NK-92 treated with Interleukin-12 subunit alpha and Interleukin-12 subunit beta, amount 100 ng/mL, for 24 hours (cell line): ENCODE measurements at regions not wholly inside any gene's neighbourhood (a gene's known extent, or its start where the extent isn't known, plus 50 kb on each side); places are given as distances from the start of the nearest gene placed in this dataset.
"Not testable (repeated sequence)": the region's sequence is repeated elsewhere in the genome, so short reads cannot be mapped to it uniquely, and the experiment has no call there.

Experiments used
- DNase-seq: peaks from one replicate; lab custom pipeline; 2025; lab: John Stamatoyannopoulos, UW

DNA sequence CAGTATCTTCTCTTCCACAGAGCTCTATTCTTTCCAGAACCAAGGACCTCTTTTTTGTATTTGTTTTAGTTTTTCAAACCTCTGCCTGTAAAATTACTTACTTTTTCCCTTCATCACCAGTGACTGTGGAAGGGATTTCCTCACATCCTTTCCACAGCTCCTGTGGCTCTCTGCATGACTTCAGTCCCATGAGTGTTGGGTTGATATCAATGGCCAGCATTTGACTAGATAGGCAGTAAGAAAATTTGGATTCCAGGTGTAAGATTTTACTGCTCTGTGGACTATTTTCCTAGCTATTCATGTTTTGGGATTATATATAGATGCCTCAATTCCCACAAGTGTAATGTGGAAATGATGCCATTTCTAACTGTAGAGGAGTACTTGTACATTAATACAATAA is 171.5 kb upstream of the PTBP2 start:
- DNase-seq: no peak

DNA sequence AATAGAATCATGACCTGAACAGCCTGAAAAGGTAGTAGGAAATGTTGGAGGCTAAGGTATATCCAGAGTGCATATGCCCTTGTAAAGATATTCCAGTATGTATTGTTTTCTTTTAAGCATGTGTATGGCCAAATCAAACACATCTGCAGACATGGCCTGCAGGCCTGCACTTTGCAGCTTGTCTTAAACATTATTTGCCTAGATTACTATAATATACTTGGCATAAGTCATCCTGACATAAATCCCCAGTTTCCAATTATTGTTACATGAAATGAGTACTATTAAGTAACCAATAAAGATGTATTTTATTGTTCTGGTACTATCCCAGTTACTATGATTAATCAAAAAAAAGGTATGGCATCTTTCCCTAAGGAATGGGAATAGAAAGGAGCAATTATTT is 169.1 kb upstream of the PTBP2 start:
- DNase-seq: no peak

DNA sequence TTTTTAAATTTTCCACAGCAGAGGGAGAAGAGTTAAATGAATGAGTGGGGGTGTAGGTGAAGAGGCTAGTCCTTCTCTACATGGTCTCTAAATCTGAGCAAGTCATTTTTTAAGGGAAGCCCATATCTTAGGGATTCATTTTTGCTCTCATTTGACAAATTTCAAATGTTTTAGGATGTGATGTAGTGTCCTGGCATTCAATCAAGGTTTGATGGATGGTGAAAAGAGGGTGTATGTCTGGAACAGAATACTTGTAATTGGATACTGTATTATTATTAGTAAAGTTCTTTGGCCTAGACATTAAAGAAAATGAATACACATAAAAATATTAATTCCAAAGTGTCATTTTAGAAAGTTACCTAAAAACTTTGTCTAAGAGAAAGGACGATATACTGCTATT is 167.8 kb upstream of the PTBP2 start:
- DNase-seq: no peak

DNA sequence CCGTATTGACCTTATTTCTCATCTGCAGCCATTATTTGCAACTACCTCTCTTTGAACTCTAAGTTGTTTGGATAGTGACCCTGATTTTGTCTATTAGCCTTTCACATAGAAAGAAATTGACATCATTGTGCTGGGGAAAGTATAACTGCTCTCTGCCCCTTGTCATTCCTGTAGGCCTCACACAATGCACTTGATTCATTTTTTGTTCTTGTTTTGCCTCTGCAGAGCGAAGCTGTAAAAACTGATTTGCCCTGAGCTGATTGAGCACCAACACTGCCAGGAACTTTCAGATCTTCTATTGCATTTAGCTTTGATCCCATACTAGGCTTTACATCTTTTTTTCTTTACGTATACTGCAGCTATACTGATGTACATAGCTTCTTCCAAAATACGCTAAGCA is 167.2 kb upstream of the PTBP2 start:
- no peak for DNase-seq

DNA sequence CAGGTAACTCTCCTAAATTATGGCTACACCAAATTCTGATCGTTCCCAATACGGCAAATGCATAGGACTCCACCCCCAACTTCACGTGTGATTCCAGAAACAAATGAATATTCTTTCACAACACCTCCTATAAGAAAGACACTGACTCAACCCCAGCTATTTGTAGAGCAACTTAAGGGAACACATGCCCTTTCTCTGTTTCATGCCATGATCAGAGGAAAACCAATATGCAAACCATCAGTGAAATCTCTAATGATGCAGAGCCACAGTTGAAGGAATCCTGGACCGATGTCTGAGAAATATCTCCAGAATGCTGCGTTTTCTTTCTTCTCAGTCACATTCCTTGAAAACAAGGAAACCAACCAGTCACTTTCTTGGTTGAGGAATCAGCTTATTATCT is 164.2 kb upstream of the PTBP2 start:
- DNase-seq: no peak

DNA sequence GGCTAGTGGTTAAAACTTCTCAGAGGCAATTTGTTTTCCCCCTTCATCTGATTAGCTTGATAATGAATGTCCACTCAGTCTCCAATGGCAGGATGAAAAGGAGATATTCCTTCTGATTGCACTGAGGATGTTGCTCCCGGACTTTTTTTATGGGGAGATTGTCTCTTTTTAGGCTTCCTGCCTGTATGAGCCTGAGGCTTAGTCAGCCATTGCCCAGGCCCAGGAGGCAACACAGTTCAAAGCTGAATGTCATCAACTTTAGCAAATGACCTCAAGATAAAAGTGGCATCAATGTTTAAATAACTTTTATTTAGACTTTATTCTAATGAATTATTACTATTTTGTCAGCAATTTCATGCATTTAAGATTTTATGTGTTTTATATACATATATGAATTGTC is 162.9 kb upstream of the PTBP2 start:
- no peak for DNase-seq

DNA sequence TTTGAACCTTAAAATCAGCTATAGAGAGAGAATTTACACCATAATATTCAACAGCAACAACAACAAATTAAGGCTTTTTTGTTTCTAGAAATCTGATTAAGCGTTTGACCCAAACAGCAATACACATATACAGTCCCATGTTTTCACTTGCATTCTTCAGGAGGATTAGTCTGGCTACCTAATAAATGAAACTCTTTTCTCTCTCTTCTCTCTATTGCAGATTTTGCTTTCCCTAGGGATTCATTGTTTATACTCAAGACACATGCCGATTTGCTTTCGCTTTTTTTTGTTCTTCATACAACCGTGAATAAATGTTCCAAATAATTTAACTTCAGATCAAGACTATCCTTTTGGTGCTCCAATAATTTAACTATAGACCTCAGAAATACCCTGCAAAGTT is 162.4 kb upstream of the PTBP2 start:
- DNase-seq: no peak

DNA sequence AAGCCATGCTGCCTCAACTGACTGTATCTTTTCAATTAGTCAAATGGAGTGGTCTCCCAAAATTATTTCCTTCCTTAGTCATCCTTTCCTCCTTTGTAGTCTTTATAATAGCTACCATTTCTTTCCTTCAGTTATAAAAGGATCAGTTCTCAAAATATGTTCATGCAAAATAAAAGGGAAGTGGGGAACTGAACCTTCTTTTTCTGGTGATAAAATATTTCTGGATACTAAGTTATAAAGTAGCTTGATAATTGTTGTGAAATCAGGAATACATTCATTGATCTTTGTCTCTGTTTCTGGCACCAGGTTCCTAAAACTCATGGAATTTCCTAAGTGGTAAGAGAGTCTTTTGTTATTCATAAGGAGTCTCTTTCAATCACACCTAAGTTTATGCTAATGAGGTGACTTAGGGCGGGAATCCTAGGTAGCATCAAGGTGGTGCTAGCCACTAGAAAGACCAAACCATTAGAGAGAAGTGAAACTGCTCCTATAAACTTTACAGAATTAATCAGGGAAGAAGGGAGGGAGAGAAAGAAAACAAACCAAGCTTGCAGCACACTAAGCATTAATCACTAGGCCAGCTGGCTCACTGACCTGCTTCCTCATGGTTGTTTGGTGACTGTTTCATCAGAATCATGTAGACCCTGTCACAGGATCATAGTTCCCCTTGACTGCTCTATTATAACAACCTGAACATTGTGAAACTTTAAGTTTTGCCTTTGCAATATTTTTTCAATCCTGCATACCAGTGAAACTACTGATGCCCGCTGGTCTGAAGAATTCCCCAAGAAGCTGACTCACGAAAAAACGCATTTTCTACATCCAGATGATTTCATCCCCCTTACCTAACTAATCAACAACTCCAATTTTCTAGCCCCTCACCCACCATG is 161.6 kb upstream of the PTBP2 start:
- no peak for DNase-seq

DNA sequence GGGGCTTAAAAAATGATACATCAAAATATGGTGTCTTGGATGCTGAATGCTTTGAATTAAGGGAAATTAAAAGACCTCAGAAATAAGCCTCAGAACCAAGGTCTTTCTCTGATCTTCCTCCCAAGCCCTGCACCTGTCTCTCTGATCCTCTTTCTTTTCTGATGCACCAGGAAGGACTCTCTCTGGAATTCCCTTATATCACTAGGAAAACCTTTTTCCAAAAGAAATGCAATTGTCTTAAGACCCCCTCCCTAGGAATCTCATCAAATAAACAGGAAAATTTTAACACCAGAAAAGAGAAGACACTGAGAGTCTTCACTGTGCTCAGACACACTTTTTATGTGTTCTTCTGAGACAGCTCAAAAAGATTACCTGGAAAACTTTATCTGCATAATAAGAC is 159.5 kb upstream of the PTBP2 start:
- no peak for DNase-seq

DNA sequence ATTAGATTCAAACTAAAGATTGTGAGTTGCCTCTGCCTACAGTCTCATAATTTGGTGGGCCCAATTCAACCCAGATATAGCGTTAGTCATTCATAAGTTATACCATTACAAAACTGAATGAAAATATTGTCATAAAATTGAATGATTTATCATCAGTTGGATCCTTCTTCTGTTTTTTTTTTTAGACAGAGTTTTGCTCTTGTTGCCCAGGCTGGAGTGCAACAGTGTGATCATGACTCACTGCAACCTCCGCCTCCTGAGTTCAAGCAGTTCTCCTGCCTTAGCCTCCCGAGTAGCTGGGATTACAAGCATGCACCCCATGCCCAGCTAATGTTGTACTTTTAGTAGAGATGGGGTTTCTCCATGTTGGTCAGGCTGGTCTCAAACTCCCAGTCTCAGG is 157.2 kb upstream of the PTBP2 start:
- not testable (repeated sequence) for DNase-seq

DNA sequence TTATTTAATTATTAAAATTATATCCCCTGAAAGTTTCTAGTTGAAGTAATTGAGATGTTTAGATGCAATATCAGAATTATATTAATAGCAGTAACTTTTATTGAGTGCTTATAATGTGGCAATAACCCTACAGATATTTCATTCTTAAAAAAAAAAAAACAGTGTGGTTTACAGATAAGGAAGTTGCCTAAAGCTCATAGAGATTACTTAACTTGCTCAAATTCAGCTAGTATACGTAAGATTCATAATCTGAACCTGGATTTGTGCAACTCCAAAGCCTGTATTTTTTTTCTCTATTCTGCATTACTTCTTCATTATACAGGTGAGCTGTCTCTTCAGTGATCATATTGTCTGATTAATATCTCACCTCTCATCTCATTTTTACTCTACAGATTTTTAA is 156.0 kb upstream of the PTBP2 start:
- no peak for DNase-seq

DNA sequence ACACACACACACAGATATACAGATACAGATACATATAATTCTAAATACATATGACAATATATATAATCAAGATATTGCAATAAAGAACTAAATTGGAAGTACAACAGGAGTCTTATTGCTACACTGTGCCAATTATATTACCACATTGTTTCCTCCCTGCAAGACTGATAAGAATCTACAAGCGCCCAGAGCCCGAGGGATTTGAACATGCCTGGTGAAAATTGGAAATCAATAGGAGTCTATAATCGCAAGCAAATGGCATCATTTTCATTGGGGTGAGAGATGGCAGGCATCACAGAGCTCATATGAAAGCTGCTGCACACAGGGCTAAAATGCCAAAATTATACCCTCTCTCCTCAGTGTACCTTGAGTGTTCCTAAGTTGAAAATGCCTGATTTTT is 152.9 kb upstream of the PTBP2 start:
- no peak for DNase-seq

DNA sequence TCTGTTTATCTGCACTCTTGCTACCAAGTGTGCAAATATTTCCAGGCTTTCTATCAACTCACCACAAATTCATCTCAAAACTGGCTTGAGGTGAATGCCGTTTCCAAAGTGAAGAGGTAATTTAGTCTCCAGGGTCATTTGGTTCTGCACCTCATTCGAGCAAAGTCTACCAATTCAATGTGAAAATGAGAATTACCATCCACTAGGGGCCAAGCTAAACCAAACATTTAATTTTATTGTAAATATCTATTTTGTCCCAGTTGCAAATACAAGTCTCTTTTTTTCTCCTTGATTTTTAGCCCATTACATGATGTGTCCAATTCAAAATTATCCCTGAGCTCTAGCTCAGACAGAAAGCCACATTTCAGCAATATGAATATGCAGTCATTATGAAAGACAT is 152.3 kb upstream of the PTBP2 start:
- no peak for DNase-seq

DNA sequence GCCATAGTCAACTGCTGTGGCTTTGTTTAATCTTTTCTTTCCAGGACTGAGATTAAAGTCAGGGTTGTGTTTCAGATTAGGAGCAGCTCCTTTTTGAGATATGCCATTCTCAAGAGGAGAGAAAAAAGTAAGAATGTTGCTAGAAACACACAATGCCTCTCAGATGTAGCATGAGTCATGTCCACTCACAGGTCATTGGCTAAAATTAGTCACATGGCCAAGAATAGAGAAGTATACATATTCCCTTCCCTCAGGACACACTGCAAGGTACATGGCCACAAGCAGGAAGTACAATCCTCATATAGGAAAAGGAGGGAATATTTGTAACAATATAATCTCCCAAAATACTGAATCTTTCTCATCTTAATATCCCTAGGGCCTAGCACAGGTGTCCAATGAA is 141.9 kb upstream of the PTBP2 start:
- DNase-seq: no peak

DNA sequence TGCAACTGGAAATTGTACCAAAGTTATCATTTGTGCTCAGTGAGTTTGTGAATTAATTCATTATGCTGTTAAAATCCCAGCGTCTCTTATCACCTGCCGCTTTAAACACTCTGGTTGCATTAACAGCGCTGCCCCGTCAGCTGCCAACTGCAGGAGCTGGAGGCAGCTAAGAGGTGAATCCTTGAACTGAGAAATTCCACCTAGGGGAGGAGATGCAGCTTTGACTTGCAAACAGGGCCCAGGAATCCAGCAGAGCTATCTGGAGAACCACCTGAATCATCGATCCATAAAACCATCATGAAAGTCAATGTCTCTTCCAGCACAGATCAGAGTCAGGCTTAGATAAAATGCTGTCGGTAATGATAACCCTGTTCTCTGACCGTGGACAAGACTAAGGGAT is 140.7 kb upstream of the PTBP2 start:
- no peak for DNase-seq

DNA sequence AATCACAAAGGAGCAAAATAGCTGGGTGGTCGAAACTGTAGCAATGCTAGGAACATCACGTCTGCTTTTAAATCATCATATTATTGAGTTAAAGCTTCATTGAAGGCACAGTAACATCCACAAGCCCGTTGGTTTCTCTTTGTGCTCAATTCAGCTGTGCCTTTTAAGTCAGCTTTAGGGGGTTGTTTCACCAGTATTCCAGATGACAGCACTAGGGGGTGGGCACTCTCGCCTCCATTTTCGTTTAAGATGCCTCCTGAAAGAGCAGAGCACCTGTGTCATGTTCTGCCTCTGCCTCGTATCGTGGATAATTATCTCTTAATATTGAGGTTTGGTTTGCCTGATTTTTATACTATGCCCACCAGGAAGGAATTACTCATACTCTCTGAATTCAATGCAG is 139.8 kb upstream of the PTBP2 start:
- DNase-seq: no peak

DNA sequence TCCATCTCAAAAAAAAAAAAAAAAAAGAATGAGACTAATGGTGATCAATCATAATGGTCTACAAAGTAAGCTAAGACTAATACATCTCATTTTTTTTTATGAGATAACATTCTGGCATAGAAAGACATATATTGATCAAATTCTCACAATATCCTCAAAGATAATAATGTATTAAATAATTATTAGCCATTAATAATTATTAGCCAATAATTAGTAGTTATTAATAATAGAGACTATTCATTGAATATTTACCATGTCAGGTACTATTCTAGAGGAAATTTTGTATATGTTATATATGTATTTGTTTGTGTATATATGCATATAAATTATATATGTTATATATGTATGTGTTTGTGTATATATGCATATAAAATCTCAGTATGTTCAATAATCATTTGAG is 137.7 kb upstream of the PTBP2 start:
- no peak for DNase-seq

DNA sequence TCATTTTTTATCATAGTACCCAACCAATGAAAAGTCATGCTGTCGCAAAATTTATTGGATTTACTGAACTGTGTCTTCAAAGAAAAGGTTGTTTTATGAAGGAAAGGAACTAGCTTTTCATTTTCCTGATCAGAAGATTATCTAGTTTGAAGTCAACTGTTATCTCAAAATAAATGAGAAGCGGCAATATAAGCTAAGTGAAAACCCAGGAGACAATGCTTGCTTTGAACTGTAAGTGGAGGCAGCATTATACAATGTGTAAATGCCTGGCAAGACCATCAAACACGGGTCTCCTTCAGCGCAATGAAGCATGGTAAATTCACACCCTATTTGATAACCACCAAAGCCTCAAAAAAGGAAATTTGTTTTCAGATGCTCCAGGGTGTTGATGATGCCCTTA is 134.4 kb upstream of the PTBP2 start:
- DNase-seq: no peak

DNA sequence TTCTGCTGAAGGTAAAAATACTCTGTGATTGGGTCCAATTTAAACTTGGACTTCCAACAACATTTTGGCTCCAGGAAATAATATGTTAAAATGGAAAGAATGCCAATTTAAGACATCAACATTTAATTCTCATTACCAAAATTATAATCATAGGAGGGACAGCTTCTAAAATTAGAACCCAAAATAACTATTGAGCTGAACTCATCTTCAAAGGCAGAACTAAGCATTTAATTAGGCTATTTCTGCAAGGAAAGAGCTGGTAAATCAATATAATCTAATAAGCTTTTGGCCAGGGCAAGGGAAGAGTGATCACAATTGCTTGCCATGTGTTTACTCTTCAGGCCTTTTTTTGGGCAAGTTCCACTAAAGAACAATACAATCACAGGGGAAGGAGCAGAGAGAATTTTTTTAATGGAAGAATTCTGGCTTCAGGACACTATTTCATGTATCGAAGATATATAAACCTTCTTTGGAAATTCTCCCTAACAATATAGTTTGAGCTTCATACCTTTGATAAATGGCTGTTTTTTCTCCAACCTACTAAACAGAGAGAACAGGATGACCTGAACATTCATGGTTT is 133.1 kb upstream of the PTBP2 start:
- no peak for DNase-seq

DNA sequence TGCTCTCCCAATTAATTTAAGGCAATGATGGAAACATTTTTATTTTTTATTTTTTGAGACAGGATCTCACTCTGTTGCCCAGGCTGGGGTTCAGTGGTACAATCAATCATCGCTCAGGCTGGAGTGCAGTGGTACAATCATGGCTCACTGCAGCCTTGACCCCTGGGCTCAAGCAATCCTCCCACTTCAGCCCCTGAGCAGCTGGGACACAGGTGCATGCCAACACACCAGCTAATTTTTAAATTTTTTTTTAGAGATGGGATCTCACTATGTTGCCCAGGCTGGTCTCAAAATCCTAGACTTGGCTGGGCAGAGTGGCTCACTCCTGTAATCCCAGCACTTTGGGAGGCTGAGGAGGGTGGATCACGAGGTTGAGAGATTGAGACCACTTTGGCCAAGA is 126.1 kb upstream of the PTBP2 start:
- not testable (repeated sequence) for DNase-seq

DNA sequence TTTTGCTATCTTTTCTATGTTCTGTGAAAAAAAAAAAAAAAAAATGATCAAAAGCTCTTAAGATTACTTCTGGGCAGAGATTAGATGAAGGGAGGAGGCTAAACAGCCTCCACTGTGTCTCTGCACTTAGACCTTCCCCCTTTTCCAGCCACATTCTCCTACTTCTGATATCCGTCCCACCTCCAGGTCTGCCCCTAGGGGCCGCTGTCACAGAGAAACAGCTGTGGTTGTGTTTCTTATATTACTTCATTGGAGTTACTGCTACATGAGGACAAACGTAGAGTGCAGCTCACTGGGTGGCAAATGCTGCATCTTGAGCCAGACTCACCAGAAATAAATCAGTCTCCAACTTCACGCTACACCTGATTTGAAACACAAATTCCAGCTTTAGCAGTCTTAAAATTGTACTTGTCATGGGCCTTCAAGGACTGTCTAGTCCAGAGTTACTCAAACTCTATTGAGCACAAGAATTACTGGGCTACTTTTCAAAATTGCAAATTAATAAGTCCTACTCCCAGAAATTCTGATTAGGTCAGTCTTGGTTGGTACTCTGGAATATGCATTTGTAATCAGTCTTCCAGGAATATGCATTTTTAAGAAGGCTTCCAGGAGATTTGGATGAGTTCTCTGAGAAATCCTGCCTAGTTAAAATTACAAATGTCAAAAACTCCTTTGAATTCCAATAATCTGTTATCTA is 125.2 kb upstream of the PTBP2 start:
- DNase-seq: no peak

DNA sequence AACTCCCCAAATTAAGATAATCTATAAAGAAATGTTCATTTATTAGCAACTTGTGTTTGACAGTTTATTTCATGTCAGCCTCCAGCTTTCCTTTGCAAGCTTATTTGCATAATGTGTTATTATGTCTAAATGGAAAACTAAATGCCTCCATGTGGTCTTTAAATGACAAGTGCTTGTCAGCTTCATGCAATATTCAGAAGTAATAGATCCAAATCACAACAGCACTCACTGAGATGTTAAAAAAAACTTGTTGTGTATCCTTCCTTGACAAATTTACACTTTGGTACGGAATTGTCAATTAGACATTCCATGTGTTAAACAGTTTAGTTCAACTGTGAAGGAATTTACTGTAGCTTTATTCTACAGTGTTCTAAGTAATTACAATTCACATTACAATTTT is 124.4 kb upstream of the PTBP2 start:
- no peak for DNase-seq

DNA sequence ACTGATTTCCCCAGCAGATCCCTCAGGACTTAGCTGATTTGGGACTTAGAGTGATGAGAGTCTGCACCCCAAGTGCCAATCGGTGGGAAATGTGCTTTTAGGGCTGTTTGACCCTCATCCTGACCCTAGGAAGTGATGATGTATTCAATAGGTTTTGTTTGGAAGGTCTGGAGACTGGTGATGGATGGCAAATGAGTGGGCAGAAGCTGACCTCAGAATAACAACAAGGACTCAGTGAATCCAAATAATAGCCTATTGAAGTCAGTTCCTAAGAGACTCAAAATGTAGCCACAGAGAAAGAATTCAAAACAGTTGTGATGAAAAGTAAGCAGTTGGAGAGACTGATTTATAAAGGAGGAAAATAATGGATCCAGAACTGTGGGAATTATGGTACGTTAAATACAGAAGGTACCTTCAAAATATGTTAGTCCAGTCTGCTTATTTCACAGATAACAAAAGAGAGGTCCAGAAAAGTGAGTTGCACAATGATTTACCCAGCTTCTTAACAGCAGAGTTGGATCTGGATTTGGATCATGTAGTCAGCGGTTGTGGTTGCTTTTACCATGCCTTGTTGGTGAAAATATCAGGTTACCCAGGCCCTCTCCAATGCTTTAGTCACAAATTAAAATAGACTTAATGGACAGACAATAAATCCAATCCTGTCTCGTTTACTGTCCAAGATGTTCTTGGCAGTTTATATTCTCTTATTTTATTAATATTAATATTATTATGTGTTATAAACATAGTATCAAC is 123.0 kb upstream of the PTBP2 start:
- DNase-seq: no peak
